H1 (cell line): ENCODE measurements at regions not wholly inside any gene's neighbourhood (a gene's known extent, or its start where the extent isn't known, plus 50 kb on each side); places are given as distances from the start of the nearest gene placed in this dataset.

ENCODE experiments used
- CTCF ChIA-PET: fragments of 300-600 bp; sonication (Branson Sonifier 250); formaldehyde crosslinking; loops from one replicate; lab custom pipeline; 2021; ENCODE audit not compliant: partially characterized antibody; lab: Charles Lee
- POLR2A ChIA-PET: fragments of 300-600 bp; sonication (Branson Sonifier 250); formaldehyde crosslinking; loops from one replicate; lab custom pipeline; 2021; ENCODE audit warnings: inconsistent platforms; ENCODE audit not compliant: partially characterized antibody; lab: Charles Lee
- DNase-seq, 2 experiments: peaks; one replicate each; pipeline versions ENCODE4 v3.0.0 to v3.0.0-alpha.2; 2010 to 2022; ENCODE audit warnings: low spot score in 2 of 2, low read depth in 1 of 2, mixed read lengths in 1 of 2
- FAIRE-seq: peaks from 2 replicates; lab custom pipeline; 2011; peaks lifted over from hg19 to GRCh38; lab: Jason Lieb, UNC
- H2AFZ ChIP-seq: 2 replicates; pipeline ENCODE4 v1.8.1; 2012; ENCODE audit warnings: low read length, inconsistent platforms
- H2AK5ac ChIP-seq: 2 replicates; pipeline ENCODE4 v1.6.1; 2013; ENCODE audit warnings: low read depth, low read length
- H2BK120ac ChIP-seq: replicated peaks from 2 replicates; pipeline ENCODE3; 2013; ENCODE audit warnings: low read depth, low read length, inconsistent platforms
- H2BK12ac ChIP-seq: 2 replicates; pipeline ENCODE4 v1.6.1; 2013; ENCODE audit warnings: low read depth, low read length
- H2BK15ac ChIP-seq: 2 replicates; pipeline ENCODE4 v1.6.1; 2013; ENCODE audit warnings: low read length
- H2BK20ac ChIP-seq: 2 replicates; pipeline ENCODE4 v1.6.1; 2013; ENCODE audit warnings: low read length
- H2BK5ac ChIP-seq: 2 replicates; pipeline ENCODE4 v1.6.1; 2013; ENCODE audit warnings: low read depth, low read length
- H3K14ac ChIP-seq: 2 replicates; pipeline ENCODE4 v1.6.1; 2013; ENCODE audit warnings: inconsistent platforms; ENCODE audit not compliant: insufficient read length
- H3K18ac ChIP-seq: 2 replicates; pipeline ENCODE4 v1.6.1; 2013; ENCODE audit warnings: low read length; ENCODE audit errors: extremely low read depth
- H3K23ac ChIP-seq: 2 replicates; pipeline ENCODE4 v1.6.1; 2013; ENCODE audit warnings: inconsistent platforms; ENCODE audit not compliant: insufficient read length
- H3K23me2 ChIP-seq: 2 replicates; pipeline ENCODE4 v1.6.1; 2013; ENCODE audit warnings: low read depth, low read length
- H3K27ac ChIP-seq: 2 replicates; pipeline ENCODE4 v1.6.1; 2011; ENCODE audit warnings: low read depth, low read length, inconsistent platforms
- H3K27me3 ChIP-seq, 4 experiments: replicated peaks in 1 of 4; 1 replicate in 1 of 4; 2 replicates in 3 of 4; pipeline versions ENCODE4 v1.6.1 to v1.8.1; 2011 to 2013; ENCODE audit warnings: low read length in 3 of 4, mild to moderate bottlenecking in 3 of 4, inconsistent platforms in 2 of 4, mixed read lengths in 2 of 4, moderate library complexity in 1 of 4; ENCODE audit not compliant: control insufficient read depth in 3 of 4, insufficient read depth in 3 of 4; ENCODE audit errors: extremely low read depth in 1 of 4
- H3K36me3 ChIP-seq, 4 experiments: 2 replicates each; pipeline versions ENCODE4 v1.6.1 to v1.8.1; 2011 to 2013; ENCODE audit warnings: mild to moderate bottlenecking in 4 of 4, low read length in 3 of 4, moderate library complexity in 2 of 4, control low read depth in 1 of 4, inconsistent platforms in 1 of 4; ENCODE audit not compliant: insufficient read depth in 4 of 4, control insufficient read depth in 2 of 4
- H3K4ac ChIP-seq: replicated peaks from 2 replicates; pipeline ENCODE3; 2013; ENCODE audit warnings: low read length, low read depth, mixed read lengths, inconsistent platforms; ENCODE audit not compliant: insufficient read length
- H3K4me1 ChIP-seq, 4 experiments: replicated peaks in 1 of 4; 1 replicate in 1 of 4; 2 replicates in 3 of 4; pipeline versions ENCODE4 v1.6.1 to v1.8.1; 2011 to 2013; ENCODE audit warnings: low read length in 3 of 4, inconsistent platforms in 2 of 4, mixed read lengths in 1 of 4; ENCODE audit not compliant: insufficient read depth in 4 of 4, control insufficient read depth in 3 of 4
- H3K4me2 ChIP-seq, 2 experiments: 2 replicates each; pipeline versions ENCODE4 v1.6.1 to v1.8.1; 2011 to 2013; ENCODE audit warnings: low read depth in 2 of 2, low read length in 2 of 2, control low read depth in 1 of 2, inconsistent platforms in 1 of 2, mild to moderate bottlenecking in 1 of 2; ENCODE audit not compliant: insufficient read depth in 1 of 2
- H3K4me3 ChIP-seq, 4 experiments: fragments of 200-600, 300-600 bp in 1 of 4; sonication (generic), shearing (Covaris generic), sonication (Bioruptor Twin) in 1 of 4; 2 replicates each; pipeline versions ENCODE4 v1.5.1 to v1.8.1; 2011 to 2016; ENCODE audit warnings: low read length in 4 of 4, low read depth in 3 of 4, control low read depth in 2 of 4, inconsistent platforms in 2 of 4, mild to moderate bottlenecking in 2 of 4, mixed read lengths in 1 of 4, moderate library complexity in 1 of 4; ENCODE audit not compliant: insufficient read depth in 2 of 4; ENCODE audit errors: extremely low read depth in 1 of 4
- H3K56ac ChIP-seq: replicated peaks from 2 replicates; pipeline ENCODE3; 2013; ENCODE audit warnings: low read depth, mild to moderate bottlenecking, mixed read lengths, low read length, inconsistent platforms; ENCODE audit not compliant: insufficient read length
- H3K79me1 ChIP-seq: 2 replicates; pipeline ENCODE4 v1.6.1; 2013; ENCODE audit warnings: low read depth, low read length, control low read depth
- H3K79me2 ChIP-seq, 2 experiments: 2 replicates each; pipeline versions ENCODE4 v1.6.1 to v1.8.1; 2012 to 2013; ENCODE audit warnings: low read length in 2 of 2, mild to moderate bottlenecking in 2 of 2, inconsistent platforms in 1 of 2; ENCODE audit not compliant: insufficient read depth in 2 of 2, control insufficient read depth in 1 of 2
- H3K9ac ChIP-seq, 4 experiments: replicated peaks in 1 of 4; 1 replicate in 1 of 4; 2 replicates in 3 of 4; pipeline versions ENCODE4 v1.6.1 to v1.8.1; 2011 to 2013; ENCODE audit warnings: low read depth in 3 of 4, low read length in 3 of 4, control low read depth in 2 of 4, mild to moderate bottlenecking in 2 of 4, moderate library complexity in 2 of 4, inconsistent platforms in 1 of 4; ENCODE audit errors: extremely low read depth in 1 of 4
- H3K9me3 ChIP-seq, 2 experiments: 2 replicates each; pipeline versions ENCODE4 v1.6.1 to v1.8.1; 2012 to 2013; ENCODE audit warnings: mild to moderate bottlenecking in 2 of 2, moderate library complexity in 2 of 2, control low read depth in 1 of 2, inconsistent platforms in 1 of 2, low read depth in 1 of 2, low read length in 1 of 2, mixed read lengths in 1 of 2; ENCODE audit not compliant: insufficient read depth in 2 of 2
- H4K20me1 ChIP-seq, 2 experiments: replicated peaks in 1 of 2; 2 replicates each; pipeline versions ENCODE3 to v1.8.1; 2011 to 2013; ENCODE audit warnings: inconsistent platforms in 2 of 2, low read length in 2 of 2, mild to moderate bottlenecking in 1 of 2; ENCODE audit not compliant: insufficient read depth in 2 of 2, control insufficient read depth in 1 of 2
- H4K5ac ChIP-seq: 2 replicates; pipeline ENCODE4 v1.6.1; 2013; ENCODE audit warnings: low read length, low read depth, mixed read lengths, inconsistent platforms; ENCODE audit not compliant: insufficient read length
- H4K8ac ChIP-seq: 2 replicates; pipeline ENCODE4 v1.8.0; 2013; ENCODE audit warnings: mild to moderate bottlenecking, moderate library complexity, low read length, inconsistent platforms; ENCODE audit not compliant: insufficient read depth; ENCODE audit errors: extremely low read depth
- H4K91ac ChIP-seq: replicated peaks from 2 replicates; pipeline ENCODE3; 2013; ENCODE audit warnings: low read length, mixed read lengths, inconsistent platforms; ENCODE audit not compliant: insufficient read length
- ASH2L ChIP-seq: fragments of 200-600, 300-600 bp; sonication (generic); IDR thresholded peaks from one replicate; pipeline ENCODE4 v1.7.1; 2017; ENCODE audit warnings: low read length
- BACH1 ChIP-seq: IDR thresholded peaks from 2 replicates; pipeline ENCODE4 v1.6.1; 2012; ENCODE audit warnings: low read length, improper control_type of control experiment
- BCL11A ChIP-seq, 2 experiments: IDR thresholded peaks; one replicate each; pipeline ENCODE4 v1.6.1; 2011; ENCODE audit warnings: low read depth in 2 of 2, low read length in 2 of 2, mild to moderate bottlenecking in 2 of 2
- CBX5 ChIP-seq: fragments of 300-800, 300-1000 bp; sonication (generic); IDR thresholded peaks from 2 replicates; pipeline ENCODE4 v1.7.1; 2016; ENCODE audit warnings: antibody characterized with exemption, low read length, low read depth
- CEBPB ChIP-seq: IDR thresholded peaks from 2 replicates; pipeline ENCODE4 v1.6.1; 2012; ENCODE audit warnings: low read depth, low read length
- CHD1 ChIP-seq: IDR thresholded peaks from 2 replicates; pipeline ENCODE4 v1.6.1; 2012; ENCODE audit warnings: low read depth, low read length, improper control_type of control experiment
- CREB1 ChIP-seq: IDR thresholded peaks from 2 replicates; pipeline ENCODE4 v1.6.1; 2012; ENCODE audit warnings: inconsistent platforms
- CTBP2 ChIP-seq: IDR thresholded peaks from 2 replicates; pipeline ENCODE4 v1.7.0; 2011; ENCODE audit warnings: borderline replicate concordance, mild to moderate bottlenecking, moderate library complexity, mixed read lengths, low read length; ENCODE audit not compliant: insufficient read depth, insufficient read length
- EGR1 ChIP-seq: IDR thresholded peaks from 2 replicates; pipeline ENCODE4 v1.6.1; 2011; ENCODE audit warnings: low read depth, low read length, borderline replicate concordance
- FOSL1 ChIP-seq: IDR thresholded peaks from 2 replicates; pipeline ENCODE4 v1.6.1; 2011; ENCODE audit warnings: mild to moderate bottlenecking, low read depth, low read length, moderate library complexity; ENCODE audit not compliant: insufficient read depth
- HDAC2 ChIP-seq, 2 experiments: fragments of 300-600 bp in 1 of 2; sonication (generic) in 1 of 2; IDR thresholded peaks; 2 replicates each; pipeline ENCODE4 v1.6.1; 2011 to 2012; ENCODE audit warnings: low read depth in 2 of 2, low read length in 2 of 2, mild to moderate bottlenecking in 2 of 2, moderate library complexity in 2 of 2, borderline replicate concordance in 1 of 2, inconsistent platforms in 1 of 2
- SP2 ChIP-seq: IDR thresholded peaks from 2 replicates; pipeline ENCODE4 v1.6.1; 2012; ENCODE audit warnings: mild to moderate bottlenecking, low read length, inconsistent platforms
- SP4 ChIP-seq: IDR thresholded peaks from 2 replicates; pipeline ENCODE4 v1.6.1; 2012; ENCODE audit warnings: low read length, inconsistent platforms
- SRF ChIP-seq: IDR thresholded peaks from 2 replicates; pipeline ENCODE4 v1.6.1; 2011; ENCODE audit warnings: mild to moderate bottlenecking, low read depth, low read length, moderate library complexity
- TAF7 ChIP-seq: optimal IDR thresholded peaks from 2 replicates; pipeline ENCODE3; 2011; ENCODE audit warnings: low read depth, mild to moderate bottlenecking, inconsistent platforms, low read length, moderate library complexity, borderline replicate concordance
- TF ChIP-seq, protein P1 (sequence below): IDR thresholded peaks from 2 replicates; pipeline ENCODE4 v1.6.1; 2012; ENCODE audit warnings: inconsistent platforms

- H3K4me3 ChIP-seq = no peak overlapping the region
- no peak for FAIRE-seq
- TF ChIP-seq HDAC2 (IDR thresholded peaks at IDR 0.05; ENCODE audit: borderline replicate concordance in 1 of 2, low read depth in 2 of 2, low read length in 2 of 2) (no peak), CHD1 (no peak), EGR1 (no peak), SP2 (no peak), BCL11A (IDR thresholded peaks at IDR 0.05; ENCODE audit: low read depth in 2 of 2, low read length in 2 of 2) (no peak), ASH2L (no peak), TAF7 (no peak), SRF (no peak), CREB1 (no peak), CEBPB (no peak), BACH1 (no peak), SP4 (no peak), FOSL1 (no peak), CBX5 (no peak), CTBP2 (no peak)
- TF ChIP-seq, protein P1, sequence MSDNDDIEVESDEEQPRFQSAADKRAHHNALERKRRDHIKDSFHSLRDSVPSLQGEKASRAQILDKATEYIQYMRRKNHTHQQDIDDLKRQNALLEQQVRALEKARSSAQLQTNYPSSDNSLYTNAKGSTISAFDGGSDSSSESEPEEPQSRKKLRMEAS = no peak
Measured at GRCh38 chr12:23186950-23187349, 562.0 kb downstream of the ETNK1 start.

More at GRCh38 chr12:23186950-23187349, 562.0 kb downstream of the ETNK1 start:
- H3K79me2 ChIP-seq = no peaks in the 10 kb centered on the region
- H2BK15ac ChIP-seq = no peak overlapping the region
- H2AFZ ChIP-seq = no peak overlapping the region
- no peak overlapping the region for H2BK5ac ChIP-seq
- no peak overlapping the region for H2AK5ac ChIP-seq
- H3K4me2 ChIP-seq = no peak overlapping the region
- H3K4me1 ChIP-seq = no peaks in the 10 kb centered on the region
- H3K23ac ChIP-seq = no peak overlapping the region
- no peak for DNase-seq
- H2BK120ac ChIP-seq = no peak overlapping the region
- no peak overlapping the region for H4K91ac ChIP-seq
- CTCF ChIA-PET = interaction anchor here (0.7 kb wide), 1 partner anchor 1503 kb away, joined by 3 read pairs; no protein-coding TSS in a partner anchor
- no peaks in the 10 kb centered on the region for H3K27me3 ChIP-seq
- no peak overlapping the region for H4K8ac ChIP-seq
- H3K79me1 ChIP-seq = no peaks in the 10 kb centered on the region
- H3K14ac ChIP-seq = no peak overlapping the region
- H2BK12ac ChIP-seq = no peak overlapping the region
- no peaks in the 10 kb centered on the region for H3K23me2 ChIP-seq
- no peak overlapping the region for H4K5ac ChIP-seq
- H3K27ac ChIP-seq = no peak overlapping the region
- H3K9me3 ChIP-seq = 0 out of 4 replicates have a peak, but pooled peaks cover 0 to 2% of the 10 kb centered on the region in 2 experiments
- no peaks in the 10 kb centered on the region for H3K36me3 ChIP-seq
- no peak overlapping the region for H2BK20ac ChIP-seq
- H4K20me1 ChIP-seq = no peaks in the 10 kb centered on the region
- no peak overlapping the region for H3K18ac ChIP-seq
- no peak overlapping the region for H3K9ac ChIP-seq
- H3K56ac ChIP-seq = no peak overlapping the region
- POLR2A ChIA-PET = no interaction called here
- H3K4ac ChIP-seq = no peak overlapping the region
